Cardiac fibroblast (primary cell): ENCODE measurements at regions not wholly inside any gene's neighbourhood (a gene's known extent, or its start where the extent isn't known, plus 50 kb on each side); places are given as distances from the start of the nearest gene placed in this dataset.
"Not testable (repeated sequence)": the region's sequence is repeated elsewhere in the genome, so short reads cannot be mapped to it uniquely, and the experiment has no call there.

Experiments used
- DNase-seq, 2 donors: peaks; one replicate each; pipeline versions ENCODE4 v3.0.0 to v3.0.0-alpha.2; 2010; ENCODE audit warnings: low read depth in 2 of 2
- H3K4me3 ChIP-seq, 2 donors: replicated peaks in 1 of 2; 1 replicate in 1 of 2; 2 replicates in 1 of 2; pipeline ENCODE4 v1.5.1; 2011; ENCODE audit warnings: low read depth in 2 of 2, low read length in 2 of 2, mild to moderate bottlenecking in 2 of 2, moderate library complexity in 1 of 2
- CTCF ChIP-seq: IDR thresholded peaks from one replicate; pipeline ENCODE4 v1.5.1; 2011; ENCODE audit warnings: low read depth, mild to moderate bottlenecking, low read length, inconsistent platforms

GRCh38 chr7:20482071-20482470, 133.4 kb upstream of the ABCB5 start:
- no peak for DNase-seq
- TF ChIP-seq CTCF, result no peak
- no peak overlapping the region for H3K4me3 ChIP-seq

- no peak for TF ChIP-seq CTCF
- no peak for DNase-seq
- H3K4me3 ChIP-seq, result no peak overlapping the region
These were observed 131.1 kb upstream of the ABCB5 start for GRCh38 chr7:20484356-20484755.

GRCh38 chr7:20488850-20489249, 126.6 kb upstream of the ABCB5 start:
- TF ChIP-seq CTCF, result no peak
- no peak overlapping the region for H3K4me3 ChIP-seq
- DNase-seq, result no peak

DNA sequence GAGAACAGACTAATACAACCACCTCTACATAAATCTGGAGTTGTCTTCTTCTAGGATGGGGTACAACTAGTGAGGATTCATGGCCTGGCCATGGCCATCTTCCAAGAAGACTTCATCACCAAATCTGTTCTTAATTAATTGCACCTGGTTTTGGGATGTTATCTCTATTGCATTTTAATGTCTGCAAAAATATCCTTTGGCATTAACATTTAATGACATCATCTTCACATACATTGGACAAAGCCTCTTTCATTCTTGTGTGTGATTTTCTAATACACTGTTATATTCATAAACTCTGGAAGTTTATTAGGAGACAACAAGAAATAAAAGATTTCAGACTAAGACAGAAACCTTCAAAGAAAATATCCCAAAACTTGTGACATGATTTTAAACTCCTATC, 124.2 kb upstream of the ABCB5 start:
- DNase-seq, result no peak
- no peak overlapping the region for H3K4me3 ChIP-seq
- TF ChIP-seq CTCF, result no peak

DNA sequence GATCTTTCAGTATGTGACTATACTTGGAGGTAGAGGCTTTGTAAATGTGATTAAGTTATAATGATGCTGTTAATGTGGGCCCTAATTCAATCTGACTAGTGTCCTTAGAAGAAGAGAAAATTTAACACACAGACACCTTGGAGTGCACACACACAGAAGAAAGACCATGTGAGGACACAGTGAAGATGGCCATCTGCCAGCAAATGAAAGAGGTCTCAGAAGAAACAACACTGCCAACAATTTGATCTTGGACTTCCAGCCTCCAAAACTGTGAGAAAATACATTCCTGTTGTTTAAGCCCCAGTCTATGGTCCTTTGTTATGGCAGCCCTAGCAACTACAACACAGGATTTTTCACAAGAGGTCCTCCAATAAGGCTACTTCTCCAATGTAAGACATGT, 120.9 kb upstream of the ABCB5 start:
- no peak for TF ChIP-seq CTCF
- H3K4me3 ChIP-seq, result no peak overlapping the region
- DNase-seq, result no peak

GRCh38 chr7:20501473-20501872, 114.0 kb upstream of the ABCB5 start:
- not testable (repeated sequence) for H3K4me3 ChIP-seq, DNase-seq

DNA sequence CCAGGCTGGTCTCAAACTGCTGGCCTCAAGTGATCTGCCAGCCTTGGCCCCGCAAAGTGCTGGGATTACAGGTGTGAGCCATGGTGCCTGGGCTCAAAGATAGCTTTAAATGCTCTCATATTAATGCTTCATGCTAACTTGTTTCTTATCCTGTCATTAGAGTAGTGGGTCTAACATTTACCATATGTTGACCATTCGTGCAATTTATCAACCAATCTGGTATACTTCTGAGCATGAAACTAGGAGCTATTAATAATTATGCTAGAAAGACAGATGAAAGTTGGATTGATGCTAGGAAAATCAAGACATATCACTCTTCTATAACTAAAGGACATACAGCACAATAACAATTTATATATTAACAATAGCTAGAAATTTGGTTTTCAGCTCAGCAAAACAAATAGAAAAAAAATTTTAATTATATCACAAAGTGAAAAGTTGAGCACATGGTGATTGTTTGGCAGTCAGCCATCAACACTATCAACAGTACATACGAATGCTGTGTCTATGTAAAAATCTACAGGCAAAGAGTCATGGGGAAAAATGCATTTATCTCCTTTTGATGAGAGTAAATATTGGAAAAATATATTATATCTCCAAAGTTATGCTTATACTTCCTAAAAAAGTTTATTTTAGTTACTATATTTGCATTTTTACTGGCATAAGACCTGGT, 112.1 kb upstream of the ABCB5 start:
- no peak for TF ChIP-seq CTCF
- DNase-seq, result no peak

More for the DNA sequence above, 112.1 kb upstream of the ABCB5 start:
- H3K4me3 ChIP-seq, result no peak overlapping the region
